Right lobe of liver (tissue), 6 donors: ENCODE measurements at regions not wholly inside any gene's neighbourhood (a gene's known extent, or its start where the extent isn't known, plus 50 kb on each side); places are given as distances from the start of the nearest gene placed in this dataset.

Experiments
- ATAC-seq, 4 donors: fragments of 200-7000 bp; cut with Tn5 transposase; one replicate each; pipeline ENCODE4 v1.9.1; 2020; ENCODE audit warnings: mild to moderate bottlenecking in 4 of 4, moderate library complexity in 4 of 4
- DNase-seq, 3 donors: peaks; one replicate each; pipeline ENCODE4 v3.0.0-alpha.2; 2020
- H3K27ac ChIP-seq, 3 donors: fragments of 200-600 bp; one replicate each; pipeline ENCODE4 v1.8.0; 2022
- H3K27me3 ChIP-seq, 2 donors: fragments of 200-600 bp; one replicate each; pipeline ENCODE4 v1.8.0; 2022
- H3K36me3 ChIP-seq, 4 donors: fragments of 200-600 bp; sonication (generic) in 1 of 4; one replicate each; pipeline versions ENCODE4 v1.5.1 to v1.8.0; 2017 to 2022; ENCODE audit warnings: control low read depth in 1 of 4
- H3K4me1 ChIP-seq, 4 donors: fragments of 200-600 bp; sonication (generic) in 1 of 4; one replicate each; pipeline versions ENCODE4 v1.5.1 to v1.8.0; 2017 to 2022; ENCODE audit warnings: control low read depth in 1 of 4
- H3K4me3 ChIP-seq, 3 donors: fragments of 200-600 bp; one replicate each; pipeline ENCODE4 v1.8.0; 2022
- H3K9me3 ChIP-seq, 4 donors: fragments of 200-600 bp; sonication (generic) in 1 of 4; one replicate each; pipeline versions ENCODE4 v1.5.1 to v1.8.0; 2017 to 2022; ENCODE audit warnings: control low read depth in 1 of 4
- CTCF ChIP-seq, 4 donors: fragments of 200-600 bp in 3 of 4; fragments of 450-650 bp in 1 of 4; IDR thresholded peaks; one replicate each; pipeline versions ENCODE4 v1.5.1 to v1.8.0; 2016 to 2022; ENCODE audit warnings: antibody characterized with exemption in 4 of 4, mild to moderate bottlenecking in 2 of 4
- POLR2A ChIP-seq: fragments of 450-650 bp; IDR thresholded peaks from one replicate; pipeline ENCODE4 v1.6.1; 2017; ENCODE audit warnings: antibody characterized with exemption, mild to moderate bottlenecking
- WGBS: methylation state at CpG from one replicate; pipeline ENCODE4 v1.1.6; 2018; ENCODE audit warnings: low coverage, low lambda C conversion rate; ENCODE audit not compliant: insufficient coverage; ENCODE audit errors: missing lambda C conversion rate; 5-methylcytosine and 5-hydroxymethylcytosine counted together
- intact Hi-C, 2 donors: fragments of 100-400 bp; cut with DNase I; formaldehyde crosslinking; loops; one replicate each; pipeline versions ENCODE4 v1.11.2 to v1.14.1; 2022
- donor health status: DM: no; HTN: yes; CAD: no.
- donor health status: DM: no; HTN: no; CAD: no.
- donor health status: DM: no; HTN: no; CAD: no.
- donor health status: DM: no; HTN: yes; CAD: no.
- donor health status: DM: no; HTN: yes; CAD: no.

GRCh38 chr15:96578393-96578792, 247.9 kb downstream of the NR2F2 start:
- DNase-seq (no peak), ATAC-seq (no peak)
- TF ChIP-seq POLR2A (no peak), CTCF (IDR thresholded peaks at IDR 0.05) (no peak)
- H3K9me3 ChIP-seq, result no peaks in the 10 kb centered on the region
- WGBS, result 60% methylated on average over 5 of the region's 5 CpGs
- no peaks in the 10 kb centered on the region for H3K27me3 ChIP-seq
- intact Hi-C loops, result no loop called here
- no peak overlapping the region for H3K4me3 ChIP-seq
- H3K36me3 ChIP-seq, result no peaks in the 10 kb centered on the region
- H3K27ac ChIP-seq, result no peak overlapping the region
- H3K4me1 ChIP-seq, result no peaks in the 10 kb centered on the region

- H3K9me3 ChIP-seq, result no peaks in the 10 kb centered on the region
- no peak overlapping the region for H3K27ac ChIP-seq
- no peak for TF ChIP-seq POLR2A
- no peak for TF ChIP-seq CTCF (IDR thresholded peaks at IDR 0.05)
- DNase-seq, result no peak
- no peak overlapping the region for H3K4me3 ChIP-seq
- H3K36me3 ChIP-seq, result no peaks in the 10 kb centered on the region
- intact Hi-C loops, result no loop called here
- no peaks in the 10 kb centered on the region for H3K4me1 ChIP-seq
- H3K27me3 ChIP-seq, result no peaks in the 10 kb centered on the region
- 84% methylated on average over 6 of the region's 11 CpGs for WGBS
- no peak for ATAC-seq
Observed at GRCh38 chr15:96581371-96581770, 250.9 kb downstream of the NR2F2 start.

GRCh38 chr15:96582473-96582872, 252.0 kb downstream of the NR2F2 start:
- no peak for DNase-seq
- Histone ChIP-seq H3K4me1 (no peaks in the 10 kb centered on the region), H3K36me3 (no peaks in the 10 kb centered on the region), H3K9me3 (no peaks in the 10 kb centered on the region), H3K27me3 (no peaks in the 10 kb centered on the region), H3K4me3 (no peak overlapping the region), H3K27ac (no peak overlapping the region)
- TF ChIP-seq CTCF (IDR thresholded peaks at IDR 0.05), result no peak
- TF ChIP-seq POLR2A, result no peak
- ATAC-seq, result no peak
- WGBS, result 51% methylated on average over 7 of the region's 11 CpGs
- intact Hi-C loops, result no loop called here

GRCh38 chr15:96583671-96584070, 253.2 kb downstream of the NR2F2 start:
- no peak overlapping the region for H3K27ac ChIP-seq
- no peaks in the 10 kb centered on the region for H3K4me1 ChIP-seq
- WGBS, result 55% methylated on average over 2 of the region's 2 CpGs
- ATAC-seq, result peak in 3 of 4 donors; percentile 25 to 48 (median 37)
- H3K9me3 ChIP-seq, result no peaks in the 10 kb centered on the region
- intact Hi-C loops, result no loop called here
- no peaks in the 10 kb centered on the region for H3K27me3 ChIP-seq
- no peak for DNase-seq
- no peak overlapping the region for H3K4me3 ChIP-seq
- TF ChIP-seq POLR2A (no peak), CTCF (IDR thresholded peaks at IDR 0.05) (peak in 3 of 4 donors; percentile 11 to 38 (median 19))
- H3K36me3 ChIP-seq, result no peaks in the 10 kb centered on the region
